H9 (cell line): ENCODE measurements at regions not wholly inside any gene's neighbourhood (a gene's known extent, or its start where the extent isn't known, plus 50 kb on each side); places are given as distances from the start of the nearest gene placed in this dataset.

Experiments used
- DNase-seq: peaks from one replicate; pipeline ENCODE4 v3.0.0-alpha.2; 2017
- H2AFZ ChIP-seq: one replicate; pipeline ENCODE4 v1.6.1; 2013; ENCODE audit warnings: mild to moderate bottlenecking, low read length, control low read depth, moderate library complexity
- H2AK5ac ChIP-seq: 2 replicates; pipeline ENCODE4 v1.6.1; 2013; ENCODE audit warnings: low read length, control low read depth, mixed read lengths; ENCODE audit not compliant: insufficient read length
- H2BK120ac ChIP-seq: one replicate; pipeline ENCODE4 v1.6.1; 2013; ENCODE audit warnings: low read depth, mild to moderate bottlenecking, low read length, control low read depth, inconsistent platforms; ENCODE audit not compliant: poor library complexity, severe bottlenecking
- H2BK12ac ChIP-seq: 2 replicates; pipeline ENCODE4 v1.6.1; 2013; ENCODE audit warnings: low read length, control low read depth, mixed read lengths, low read depth; ENCODE audit not compliant: insufficient read length
- H2BK15ac ChIP-seq: 2 replicates; pipeline ENCODE4 v1.6.1; 2013; ENCODE audit warnings: low read depth, low read length, control low read depth
- H2BK20ac ChIP-seq: one replicate; pipeline ENCODE4 v1.6.1; 2013; ENCODE audit warnings: low read depth, mild to moderate bottlenecking, low read length, control low read depth, inconsistent platforms; ENCODE audit not compliant: poor library complexity, severe bottlenecking
- H2BK5ac ChIP-seq: 2 replicates; pipeline ENCODE4 v1.6.1; 2013; ENCODE audit warnings: low read length, control low read depth, mixed read lengths; ENCODE audit not compliant: insufficient read length
- H3K14ac ChIP-seq: 2 replicates; pipeline ENCODE4 v1.6.1; 2013; ENCODE audit warnings: low read length, control low read depth; ENCODE audit not compliant: insufficient read depth
- H3K18ac ChIP-seq: 2 replicates; pipeline ENCODE4 v1.6.1; 2013; ENCODE audit warnings: low read depth, mild to moderate bottlenecking, mixed read lengths, low read length, control low read depth; ENCODE audit not compliant: insufficient read length
- H3K23ac ChIP-seq: 2 replicates; pipeline ENCODE4 v1.6.1; 2013; ENCODE audit warnings: low read length, control low read depth, mixed read lengths, low read depth; ENCODE audit not compliant: insufficient read length
- H3K23me2 ChIP-seq: 2 replicates; pipeline ENCODE4 v1.6.1; 2013; ENCODE audit warnings: low read depth, mild to moderate bottlenecking, mixed read lengths, low read length, control low read depth; ENCODE audit not compliant: insufficient read length, poor library complexity, severe bottlenecking
- H3K27ac ChIP-seq: 2 replicates; pipeline ENCODE4 v1.5.1; 2013; ENCODE audit warnings: low read length, control low read depth, mixed read lengths, low read depth; ENCODE audit not compliant: insufficient read length
- H3K27me3 ChIP-seq: 2 replicates; pipeline ENCODE4 v1.6.1; 2013; ENCODE audit warnings: low read length, control low read depth, inconsistent platforms; ENCODE audit not compliant: insufficient read depth
- H3K4ac ChIP-seq: 2 replicates; pipeline ENCODE4 v1.6.1; 2013; ENCODE audit warnings: low read depth, mild to moderate bottlenecking, control low read depth, inconsistent platforms, low read length, moderate library complexity
- H3K4me1 ChIP-seq: 2 replicates; pipeline ENCODE4 v1.6.1; 2013; ENCODE audit warnings: low read length, control low read depth, inconsistent platforms; ENCODE audit not compliant: insufficient read depth
- H3K4me2 ChIP-seq: 2 replicates; pipeline ENCODE4 v1.6.1; 2013; ENCODE audit warnings: low read length, control low read depth, mixed read lengths; ENCODE audit not compliant: insufficient read length, insufficient read depth
- H3K56ac ChIP-seq: 2 replicates; pipeline ENCODE4 v1.6.1; 2013; ENCODE audit warnings: low read depth, mild to moderate bottlenecking, mixed read lengths, low read length, control low read depth; ENCODE audit not compliant: insufficient read length
- H3K79me1 ChIP-seq: 2 replicates; pipeline ENCODE4 v1.6.1; 2013; ENCODE audit warnings: low read depth, mild to moderate bottlenecking, moderate library complexity, low read length, control low read depth, inconsistent platforms; ENCODE audit not compliant: insufficient read depth, poor library complexity, severe bottlenecking
- H3K79me2 ChIP-seq: 2 replicates; pipeline ENCODE4 v1.6.1; 2013; ENCODE audit warnings: low read length, control low read depth, inconsistent platforms; ENCODE audit not compliant: insufficient read depth
- H3K9ac ChIP-seq: 2 replicates; pipeline ENCODE4 v1.6.1; 2013; ENCODE audit warnings: low read length, control low read depth, mixed read lengths; ENCODE audit not compliant: insufficient read length; ENCODE audit errors: extremely low read depth
- H3K9me3 ChIP-seq: one replicate; pipeline ENCODE4 v1.6.1; 2013; ENCODE audit warnings: low read depth, low read length, inconsistent platforms; ENCODE audit not compliant: control insufficient read depth
- H3T11ph ChIP-seq: one replicate; pipeline ENCODE4 v1.6.1; 2013; ENCODE audit warnings: mild to moderate bottlenecking, low read length, control low read depth, inconsistent platforms
- H4K20me1 ChIP-seq: one replicate; pipeline ENCODE4 v1.6.1; 2013; ENCODE audit not compliant: control insufficient read depth, insufficient read length, insufficient read depth
- H4K5ac ChIP-seq: 2 replicates; pipeline ENCODE4 v1.6.1; 2013; ENCODE audit warnings: low read depth, mild to moderate bottlenecking, mixed read lengths, low read length, control low read depth; ENCODE audit not compliant: insufficient read length
- H4K8ac ChIP-seq: replicated peaks from 2 replicates; pipeline ENCODE4 v1.6.1; 2013; ENCODE audit warnings: low read length, control low read depth, mixed read lengths, low read depth; ENCODE audit not compliant: insufficient read length
- H4K91ac ChIP-seq: 2 replicates; pipeline ENCODE4 v1.6.1; 2013; ENCODE audit warnings: low read depth, mild to moderate bottlenecking, moderate library complexity, mixed read lengths, low read length, control low read depth; ENCODE audit not compliant: insufficient read length
- H3K27ac Mint-ChIP-seq, 3 experiments: 2 replicates in 2 of 3; 3 replicates in 1 of 3; pipeline ENCODE4 v1.8.0; 2020 to 2021; ENCODE audit warnings: mixed read lengths in 3 of 3, mild to moderate bottlenecking in 1 of 3, moderate library complexity in 1 of 3
- H3K27me3 Mint-ChIP-seq: 2 replicates; pipeline ENCODE4 v1.8.0; 2021; ENCODE audit warnings: low read depth, mild to moderate bottlenecking, moderate library complexity, mixed read lengths
- H3K36me3 Mint-ChIP-seq, 3 experiments: 2 replicates in 2 of 3; 3 replicates in 1 of 3; pipeline ENCODE4 v1.8.0; 2020 to 2021; ENCODE audit warnings: low read depth in 3 of 3, mixed read lengths in 3 of 3; ENCODE audit not compliant: insufficient read depth in 1 of 3
- H3K4me1 Mint-ChIP-seq, 2 experiments: 2 replicates each; pipeline ENCODE4 v1.8.0; 2020; ENCODE audit warnings: mixed read lengths in 2 of 2
- H3K4me3 Mint-ChIP-seq, 2 experiments: 2 replicates in 1 of 2; 3 replicates in 1 of 2; pipeline ENCODE4 v1.8.0; 2020 to 2021; ENCODE audit warnings: mild to moderate bottlenecking in 2 of 2, mixed read lengths in 2 of 2, moderate library complexity in 1 of 2
- H3K9me3 Mint-ChIP-seq, 2 experiments: 2 replicates in 1 of 2; 3 replicates in 1 of 2; pipeline ENCODE4 v1.8.0; 2020; ENCODE audit warnings: mild to moderate bottlenecking in 2 of 2, mixed read lengths in 2 of 2, moderate library complexity in 1 of 2
- CTCF ChIP-seq: fragments of 200-600 bp; sonication (generic); conservative IDR thresholded peaks from 3 replicates; pipeline ENCODE4 v1.8.0; 2021; ENCODE audit warnings: antibody characterized with exemption, mild to moderate bottlenecking
- WGBS: extraction: QIAGEN DNeasy Blood & Tissue Kit; methylation state at CpG from one replicate; pipeline ENCODE4 v1.1.7; 2013; ENCODE audit warnings: missing lambda C conversion rate, low lambda C conversion rate, mixed read lengths; ENCODE audit not compliant: insufficient read length; ENCODE audit errors: extremely low coverage; 5-methylcytosine and 5-hydroxymethylcytosine counted together

DNA sequence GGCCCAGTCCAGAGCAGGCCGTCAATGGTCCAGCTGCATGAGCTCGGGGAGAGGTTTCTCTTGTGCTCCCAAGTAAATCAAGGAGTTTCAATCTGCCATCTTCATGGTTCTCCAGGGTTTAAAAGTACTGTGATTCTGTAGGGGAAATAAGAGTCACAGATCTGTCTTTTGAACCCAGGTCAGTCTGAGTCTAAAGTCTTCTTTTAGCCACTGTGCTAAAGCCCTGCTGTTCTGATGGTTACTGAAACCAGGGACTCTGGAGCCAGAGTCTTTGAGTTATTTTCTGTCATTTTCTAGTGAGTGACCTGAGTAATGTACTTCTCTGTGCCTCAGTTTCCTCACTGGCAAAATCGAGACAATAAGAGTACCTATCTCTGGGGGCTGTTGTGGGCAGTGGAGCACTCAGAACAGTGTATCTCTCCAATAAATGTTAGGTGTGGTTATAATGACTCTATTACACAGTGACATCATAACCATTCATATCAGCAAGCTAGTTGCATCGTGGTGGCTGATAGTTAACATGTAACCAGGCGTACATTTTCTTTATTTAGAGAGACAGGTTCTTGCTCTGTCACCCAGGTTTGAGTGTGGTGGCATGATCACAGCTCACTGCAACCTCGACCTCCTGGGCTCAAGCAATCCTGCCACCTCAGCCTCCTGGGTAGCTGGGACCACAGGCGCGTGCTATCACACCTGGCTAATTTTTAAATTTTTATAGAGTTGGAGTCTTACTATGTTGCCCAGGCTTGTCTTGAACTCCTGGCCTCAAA lies 74.6 kb upstream of the KCNG1 start:
- H2BK20ac ChIP-seq = no peak overlapping the region
- no peaks in the 10 kb centered on the region for H3K79me1 ChIP-seq
- H4K91ac ChIP-seq = no peak overlapping the region
- no peak overlapping the region for H3K18ac ChIP-seq
- H3K23me2 ChIP-seq = no peaks in the 10 kb centered on the region
- WGBS = no CpG with 5 or more reads among the region's 8 CpGs
- H3K23ac ChIP-seq = no peak overlapping the region
- Mint-ChIP-seq H3K36me3 (no peaks in the 10 kb centered on the region; a peak in 1 of 7 replicates), H3K27me3 (peaks cover 3% of the 10 kb centered on the region), H3K27ac (no peak overlapping the region), H3K9me3 (no peaks in the 10 kb centered on the region; a peak in 1 of 5 replicates), H3K4me1 (peaks cover 10 to 20% of the 10 kb centered on the region in 2 experiments), H3K4me3 (no peak overlapping the region)
- no peaks in the 10 kb centered on the region for H3K9me3 ChIP-seq
- no peak overlapping the region for H2AK5ac ChIP-seq
- H3K4me1 ChIP-seq = no peaks in the 10 kb centered on the region
- no peak overlapping the region for H2BK12ac ChIP-seq
- DNase-seq = no peak
- no peak overlapping the region for H2BK5ac ChIP-seq
- H3K79me2 ChIP-seq = no peaks in the 10 kb centered on the region
- no peak overlapping the region for H4K8ac ChIP-seq
- H3K14ac ChIP-seq = no peak overlapping the region
- TF ChIP-seq CTCF = no peak
- H3K56ac ChIP-seq = no peak overlapping the region
- no peak overlapping the region for H3K4me2 ChIP-seq
- no peaks in the 10 kb centered on the region for H4K20me1 ChIP-seq
- no peak overlapping the region for H2BK15ac ChIP-seq
- H3K27ac ChIP-seq = no peak overlapping the region
- no peak overlapping the region for H2BK120ac ChIP-seq
- H3K4ac ChIP-seq = no peak overlapping the region
- no peak overlapping the region for H3T11ph ChIP-seq
- H4K5ac ChIP-seq = no peak overlapping the region
- H2AFZ ChIP-seq = no peak overlapping the region
- H3K27me3 ChIP-seq = no peaks in the 10 kb centered on the region
- no peak overlapping the region for H3K9ac ChIP-seq
